ENCODE measurements at regions not wholly inside any gene's neighbourhood (a gene's known extent, or its start where the extent isn't known, plus 50 kb on each side); places are given as distances from the start of the nearest gene placed in this dataset.
"Not testable (repeated sequence)": the region's sequence is repeated elsewhere in the genome, so short reads cannot be mapped to it uniquely, and the experiment has no call there.

- no peak for DNase-seq (ENCODE audit: low spot score)
These were observed 806.2 kb downstream of the PLA2G4A start for GRCh38 chr1:187634940-187635339.

GRCh38 chr1:187638733-187639434 lies 810.1 kb downstream of the PLA2G4A start:
- DNase-seq (ENCODE audit: low spot score): no peak

- no peak for DNase-seq (ENCODE audit: low spot score)
These were observed 812.3 kb downstream of the PLA2G4A start for GRCh38 chr1:187641015-187641414.

DNA sequence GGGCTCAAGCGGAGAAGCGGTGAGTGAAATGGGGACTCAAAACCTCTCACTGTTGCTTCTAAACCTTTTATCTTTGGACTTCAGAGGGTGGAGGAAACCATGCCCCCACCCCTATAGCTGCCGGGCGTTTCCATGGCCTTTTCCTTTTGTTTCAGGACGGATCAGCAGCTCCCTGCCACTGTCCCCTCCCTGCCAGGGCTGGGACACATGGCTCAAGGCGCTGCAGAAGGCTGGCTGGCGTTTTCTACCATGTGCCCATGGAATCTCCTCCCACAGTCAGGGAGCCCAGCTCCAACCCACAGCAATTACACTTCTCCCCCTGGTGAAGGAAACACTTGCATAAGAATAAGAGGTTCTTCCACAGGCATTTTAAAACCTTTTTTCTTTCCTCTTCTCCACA lies 812.7 kb downstream of the PLA2G4A start:
- no peak for DNase-seq (ENCODE audit: low spot score)

DNA sequence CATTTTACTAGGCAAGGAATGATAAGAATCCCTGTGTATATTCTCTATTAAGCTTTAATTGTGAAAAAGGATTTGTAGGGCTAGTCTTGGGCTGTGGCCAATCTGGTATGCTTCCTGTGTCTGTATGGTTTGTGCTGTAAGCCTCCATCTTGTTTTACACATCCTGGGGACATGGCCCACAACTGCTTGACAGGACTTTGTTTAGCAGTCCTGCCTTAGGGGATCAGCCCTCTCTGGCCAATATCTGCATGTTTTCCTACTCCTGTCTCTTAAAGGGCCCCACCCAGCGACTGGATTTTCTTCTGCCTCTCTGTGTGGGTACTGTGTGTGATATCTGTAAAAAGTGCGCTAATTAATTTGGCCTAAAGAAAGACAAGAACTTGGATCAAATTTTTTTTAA lies 813.2 kb downstream of the PLA2G4A start:
- no peak for DNase-seq (ENCODE audit: low spot score)

DNA sequence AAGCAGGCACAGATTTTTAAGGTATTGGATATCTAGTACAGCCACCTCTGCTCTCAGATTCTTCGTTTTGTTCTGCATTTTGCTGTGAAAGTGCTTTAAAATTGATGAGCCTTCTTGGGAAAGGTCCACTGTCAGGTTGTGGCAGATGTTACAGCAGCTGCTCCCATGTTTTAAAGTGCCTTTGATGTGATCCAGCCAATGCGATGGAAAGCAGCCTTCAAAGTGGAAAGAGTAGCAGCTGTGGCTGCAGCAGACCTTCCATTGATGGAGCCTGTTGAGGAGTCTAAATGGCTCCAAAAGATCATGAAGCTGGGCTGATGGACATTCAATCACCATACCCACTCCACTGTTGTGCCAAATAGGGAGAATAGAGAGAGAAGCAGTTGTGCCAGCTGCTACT lies 816.9 kb downstream of the PLA2G4A start:
- DNase-seq (ENCODE audit: low spot score): no peak

DNA sequence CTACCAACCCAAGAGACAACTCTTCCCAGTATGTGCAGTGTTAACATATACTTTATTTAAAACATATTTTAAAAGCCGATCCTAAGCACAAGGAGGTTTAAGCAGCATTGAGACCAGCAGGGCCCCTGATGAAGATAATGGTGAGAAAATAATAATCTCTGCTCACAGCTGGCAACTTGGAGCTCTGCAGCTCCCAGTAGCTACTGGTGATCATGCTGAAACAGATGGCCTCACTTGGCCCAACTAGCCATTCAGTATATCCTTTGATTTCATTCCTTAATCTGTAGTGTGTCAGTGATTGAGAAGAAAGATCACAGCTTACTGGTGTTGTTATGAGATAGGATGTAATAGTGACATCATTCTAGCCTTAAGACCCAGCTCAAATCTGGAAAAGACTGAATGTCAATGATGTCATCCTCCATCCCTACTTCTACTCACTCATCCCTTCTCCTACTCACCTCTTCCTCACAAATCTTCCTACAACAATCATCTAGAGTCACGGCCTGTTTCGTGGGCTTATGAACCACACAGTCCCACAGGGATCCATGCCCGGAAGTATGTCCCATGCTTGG lies 817.9 kb downstream of the PLA2G4A start:
- no peak for DNase-seq (ENCODE audit: low spot score)

- DNase-seq (ENCODE audit: low spot score): no peak
These were observed 819.3 kb downstream of the PLA2G4A start for GRCh38 chr1:187648091-187648490.

- DNase-seq (ENCODE audit: low spot score): no peak
These were observed 825.9 kb downstream of the PLA2G4A start for GRCh38 chr1:187654635-187655034.

DNA sequence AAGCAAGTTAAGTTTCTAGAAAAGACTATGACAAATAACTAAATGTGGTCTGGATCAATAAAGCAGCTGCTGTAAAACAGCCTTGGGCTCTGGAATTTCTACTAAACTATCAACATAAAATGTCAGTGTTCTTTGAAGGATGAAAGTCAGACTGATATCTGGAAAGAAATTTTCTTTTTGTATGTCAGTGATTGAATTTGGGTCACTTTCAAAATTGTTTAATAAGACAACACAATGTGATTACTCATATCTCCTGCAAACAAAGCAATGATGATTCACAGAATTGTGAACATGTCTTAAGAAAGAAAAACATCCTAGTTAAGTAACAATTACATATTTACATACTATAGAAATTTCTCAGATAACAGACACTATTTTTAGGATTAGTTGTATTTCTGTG lies 826.4 kb downstream of the PLA2G4A start:
- DNase-seq (ENCODE audit: low spot score): no peak

DNA sequence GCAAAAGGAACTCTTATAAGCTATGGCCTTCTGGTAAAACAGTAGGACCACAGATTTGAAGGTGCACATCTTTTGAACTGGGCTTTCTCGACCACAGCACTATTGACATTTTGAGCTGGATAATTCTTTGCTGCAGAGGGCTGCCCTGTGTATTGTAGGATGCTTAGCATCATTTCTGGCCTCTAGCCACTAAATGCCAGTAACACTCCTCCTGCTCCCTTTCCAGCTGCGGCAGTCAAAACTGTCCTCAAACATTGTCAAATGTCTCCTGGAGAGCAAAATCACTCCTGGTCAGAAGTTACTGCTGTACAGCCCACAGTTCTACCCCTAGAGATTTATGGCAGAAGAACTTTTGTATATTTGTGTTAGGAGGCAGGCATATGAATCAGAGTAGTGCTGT lies 836.7 kb downstream of the PLA2G4A start:
- DNase-seq (ENCODE audit: low spot score): no peak

DNA sequence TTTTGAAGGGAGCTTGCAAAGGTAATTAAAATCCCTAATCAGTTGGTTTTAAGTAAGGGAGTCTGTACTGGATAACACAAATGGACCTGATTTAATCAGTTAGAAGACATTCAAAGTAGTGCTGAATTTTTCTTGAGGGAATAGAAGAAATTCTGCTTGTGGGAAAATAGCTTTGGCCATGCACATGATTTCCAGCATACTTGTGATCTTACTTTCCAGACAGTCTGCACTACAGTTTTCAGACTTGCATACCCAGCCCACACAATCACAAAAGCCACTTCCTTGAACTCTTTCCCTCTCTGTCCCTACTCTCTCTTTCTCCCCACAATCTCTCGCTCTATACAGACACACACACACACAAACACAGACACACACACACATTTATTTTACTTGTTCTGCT lies 852.1 kb downstream of the PLA2G4A start:
- DNase-seq (ENCODE audit: low spot score): no peak

DNA sequence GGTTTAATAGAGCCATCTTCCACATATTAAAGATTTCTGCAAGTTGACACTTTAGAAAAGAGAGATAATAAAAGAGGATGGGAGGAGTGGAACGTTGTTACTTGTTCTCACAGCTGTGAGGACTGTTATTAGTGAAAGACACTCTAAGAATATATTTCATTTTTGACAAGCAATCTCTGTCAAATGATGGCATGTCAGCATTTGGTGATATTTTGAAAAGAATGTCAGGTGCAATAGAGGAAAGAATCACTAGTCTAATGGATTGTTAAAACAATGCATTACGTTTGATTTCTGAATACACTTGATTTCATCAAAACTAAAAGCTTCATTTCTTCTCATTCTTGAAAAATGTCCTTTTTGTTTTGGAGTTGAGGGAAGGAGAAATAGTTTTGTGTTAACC lies 853.4 kb downstream of the PLA2G4A start:
- DNase-seq (ENCODE audit: low spot score): no peak

- DNase-seq (ENCODE audit: low spot score): no peak
These were observed 856.6 kb downstream of the PLA2G4A start for GRCh38 chr1:187685333-187685732.

GRCh38 chr1:187689129-187689528 lies 860.4 kb downstream of the PLA2G4A start:
- DNase-seq (ENCODE audit: low spot score): no peak

DNA sequence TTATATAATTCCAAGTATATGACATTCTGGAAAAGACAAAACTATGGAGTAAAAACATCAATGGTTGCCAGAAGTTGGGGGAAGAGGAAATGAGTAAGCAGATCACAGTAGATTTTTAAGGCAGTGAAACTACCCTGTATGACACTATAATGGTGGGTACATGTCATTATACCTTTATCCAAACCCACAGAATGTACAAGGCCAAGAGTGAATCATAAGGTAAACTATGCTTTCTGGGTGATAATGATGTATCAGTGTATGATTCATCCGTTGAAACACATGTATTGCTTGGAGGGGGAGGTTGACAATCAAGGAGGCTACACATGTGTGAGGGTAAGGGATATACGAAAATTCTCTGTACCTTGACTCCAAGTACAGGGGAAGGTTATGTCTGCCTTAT lies 862.7 kb downstream of the PLA2G4A start:
- DNase-seq (ENCODE audit: low spot score): no peak

DNA sequence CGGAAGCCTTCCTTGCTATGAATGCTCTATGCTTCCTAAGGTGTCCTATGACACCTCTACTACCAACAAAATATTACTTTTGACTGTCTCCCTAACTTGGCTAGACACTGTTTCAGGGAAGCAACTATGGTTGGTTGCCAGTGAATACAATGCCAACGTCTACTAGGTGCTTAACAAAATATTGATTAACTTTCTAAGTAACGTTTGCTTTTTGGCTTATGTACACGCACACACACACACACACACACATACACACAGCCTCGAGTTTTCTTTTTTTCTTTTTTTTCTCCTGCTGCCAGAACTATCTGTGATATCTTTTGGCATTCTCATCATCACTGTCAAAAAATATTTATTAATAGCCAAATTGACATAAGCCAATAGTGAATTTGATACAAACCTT lies 864.0 kb downstream of the PLA2G4A start:
- no peak for DNase-seq (ENCODE audit: low spot score)

DNA sequence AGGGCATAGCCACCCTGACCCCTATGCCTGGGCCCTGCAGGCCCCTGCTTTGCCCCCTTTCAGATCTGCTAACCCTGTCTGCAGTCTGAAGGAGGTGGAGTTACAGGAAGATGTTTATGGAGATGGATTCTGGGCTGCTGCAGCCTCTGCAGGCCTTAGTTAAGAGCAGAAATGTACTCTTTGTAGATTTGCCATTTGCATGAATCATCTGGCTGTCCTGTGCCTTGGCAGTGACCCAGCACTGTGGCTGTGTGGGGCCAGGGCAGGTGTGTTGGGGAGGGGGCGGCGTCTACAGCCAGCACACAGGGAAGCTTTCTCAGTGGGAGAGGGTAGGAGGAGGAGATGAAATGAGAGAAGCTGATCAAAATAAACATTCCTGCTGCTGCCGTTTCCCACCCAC lies 867.3 kb downstream of the PLA2G4A start:
- DNase-seq (ENCODE audit: low spot score): no peak

DNA sequence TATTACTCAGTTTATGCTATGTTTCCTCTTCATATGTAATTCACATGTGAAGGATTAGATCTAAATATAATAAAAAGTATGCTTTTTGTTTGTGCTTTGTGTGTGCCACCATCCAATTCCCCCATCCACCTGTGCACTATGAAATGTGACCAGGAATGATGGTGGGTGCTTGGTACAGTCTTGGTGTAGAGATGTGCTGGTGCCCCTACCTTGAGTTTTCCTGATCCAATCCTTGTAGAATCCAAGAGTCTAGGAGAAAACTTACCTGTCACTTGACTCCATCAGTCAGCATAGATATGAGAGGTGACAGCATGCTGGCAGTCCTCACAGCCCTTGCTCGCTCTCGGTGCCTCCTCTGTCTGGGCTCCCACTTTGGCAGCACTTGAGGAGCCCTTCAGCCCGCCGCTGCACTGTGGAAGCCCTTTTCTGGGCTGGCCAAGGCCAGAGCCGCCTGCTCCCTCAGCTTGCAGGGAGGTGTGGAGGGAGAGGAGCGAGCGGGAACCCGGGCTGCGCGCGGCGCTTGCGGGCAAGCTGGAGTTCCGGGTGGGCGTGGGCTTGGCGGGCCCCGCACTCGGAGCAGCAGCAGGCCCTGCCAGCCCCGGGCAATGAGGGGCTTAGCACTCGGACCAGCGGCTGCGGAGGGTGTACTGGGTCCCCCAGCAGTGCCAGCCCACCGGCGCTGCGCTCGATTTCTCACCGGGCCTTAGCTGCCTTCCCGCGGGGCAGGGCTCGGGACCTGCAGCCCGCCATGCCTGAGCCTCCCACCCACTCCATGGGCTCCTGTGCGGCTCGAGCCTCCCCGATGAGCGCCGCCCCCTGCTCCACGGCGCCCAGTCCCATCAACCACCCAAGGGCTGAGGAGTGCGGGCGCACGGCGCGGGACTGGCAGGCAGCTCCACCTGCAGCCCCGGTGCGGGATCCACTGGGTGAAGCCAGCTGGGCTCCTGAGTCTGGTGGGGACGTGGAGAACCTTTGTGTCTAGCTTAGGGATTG lies 874.7 kb downstream of the PLA2G4A start:
- DNase-seq (ENCODE audit: low spot score): not testable (repeated sequence)

DNA sequence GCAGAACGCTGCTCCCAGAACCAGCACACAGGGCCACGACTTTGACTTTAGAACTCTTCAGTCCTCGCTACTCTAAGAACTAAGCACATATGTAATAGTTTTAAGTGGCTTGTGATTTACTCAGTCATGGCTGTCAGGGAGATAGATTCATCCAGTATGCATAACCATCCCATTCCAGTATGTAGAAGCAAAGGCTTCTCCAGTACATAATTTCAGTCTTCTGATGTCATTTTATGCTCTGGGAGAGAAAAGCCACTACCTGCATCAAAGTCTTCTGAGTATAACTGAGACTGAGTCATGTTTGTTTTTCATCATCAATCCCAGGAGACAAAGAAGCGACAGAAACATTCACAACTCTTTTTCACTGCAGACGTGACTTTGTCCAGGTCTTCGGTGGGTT lies 885.7 kb downstream of the PLA2G4A start:
- DNase-seq (ENCODE audit: low spot score): no peak

DNA sequence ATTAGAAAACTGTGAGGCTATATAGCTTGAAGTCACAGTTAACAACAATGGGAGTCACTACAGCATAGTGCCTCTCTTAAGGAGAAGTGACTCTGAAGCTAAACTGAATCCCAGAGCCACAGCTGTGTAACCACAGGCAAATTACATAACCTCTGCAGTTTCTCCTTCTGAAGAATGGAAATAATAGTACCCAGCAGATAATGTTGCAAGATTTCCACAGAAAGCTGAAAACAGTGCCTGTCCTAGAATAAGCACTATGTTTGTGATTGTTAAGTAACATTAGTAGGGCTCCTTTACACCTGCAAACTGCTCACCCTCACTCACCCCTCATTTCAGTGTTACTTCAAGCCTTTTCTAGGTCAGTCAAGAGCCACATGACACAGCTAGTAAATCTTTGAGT lies 886.7 kb downstream of the PLA2G4A start:
- DNase-seq (ENCODE audit: low spot score): no peak

GRCh38 chr1:187716160-187716559 lies 887.4 kb downstream of the PLA2G4A start:
- no peak for DNase-seq (ENCODE audit: low spot score)

- no peak for DNase-seq (ENCODE audit: low spot score)
These were observed 889.8 kb downstream of the PLA2G4A start for GRCh38 chr1:187718527-187718926.
